Breast epithelium (tissue), 4 donors: ENCODE measurements at regions not wholly inside any gene's neighbourhood (a gene's known extent, or its start where the extent isn't known, plus 50 kb on each side); places are given as distances from the start of the nearest gene placed in this dataset.

Experiments
- DNase-seq, 2 donors: peaks; one replicate each; pipeline ENCODE4 v3.0.0-alpha.2; 2019; ENCODE audit warnings: low spot score in 2 of 2
- H3K27ac ChIP-seq, 2 donors: fragments of 200-600 bp; sonication (generic) in 1 of 2; one replicate each; pipeline ENCODE4 v1.5.1; 2016 to 2019; ENCODE audit warnings: mild to moderate bottlenecking in 1 of 2
- H3K27me3 ChIP-seq, 2 donors: fragments of 200-600 bp; sonication (generic) in 1 of 2; one replicate each; pipeline versions ENCODE4 v1.5.1 to v1.6.0; 2017 to 2019; ENCODE audit warnings: control low read depth in 1 of 2, mild to moderate bottlenecking in 1 of 2
- H3K36me3 ChIP-seq: fragments of 200-600 bp; one replicate; pipeline ENCODE4 v1.5.1; 2019
- H3K4me1 ChIP-seq, 2 donors: fragments of 200-600 bp; sonication (generic); one replicate each; pipeline ENCODE4 v1.5.1; 2016 to 2019; ENCODE audit warnings: control low read depth in 1 of 2
- H3K4me3 ChIP-seq, 3 donors: fragments of 200-600 bp; sonication (generic); 1 replicate in 2 of 3; 2 replicates in 1 of 3; pipeline ENCODE4 v1.5.1; 2016 to 2019; ENCODE audit warnings: mild to moderate bottlenecking in 3 of 3, moderate library complexity in 2 of 3
- H3K9me3 ChIP-seq, 2 donors: fragments of 200-600 bp; sonication (generic) in 1 of 2; one replicate each; pipeline ENCODE4 v1.5.1; 2016 to 2019; ENCODE audit warnings: control low read depth in 1 of 2
- POLR2A ChIP-seq: fragments of 450-650 bp; IDR thresholded peaks from one replicate; pipeline ENCODE4 v1.6.1; 2016; ENCODE audit warnings: antibody characterized with exemption, mild to moderate bottlenecking, moderate library complexity
- POLR2AphosphoS5 ChIP-seq, 3 donors: sonication (generic); formaldehyde crosslinking; IDR thresholded peaks; one replicate each; pipeline ENCODE4 v1.6.1; 2017; ENCODE audit warnings: antibody characterized with exemption in 3 of 3
- intact Hi-C: fragments of 100-400 bp; cut with DNase I; formaldehyde crosslinking; loops from one replicate; pipeline ENCODE4 v1.15.1; 2023; ENCODE audit warnings: low total_unique reads
- TF ChIP-seq, protein P1 (sequence below), 3 donors: fragments of 450-650 bp; IDR thresholded peaks; one replicate each; pipeline ENCODE4 v1.5.1; 2016 to 2017; ENCODE audit warnings: antibody characterized with exemption in 3 of 3, mild to moderate bottlenecking in 3 of 3, moderate library complexity in 3 of 3

DNA sequence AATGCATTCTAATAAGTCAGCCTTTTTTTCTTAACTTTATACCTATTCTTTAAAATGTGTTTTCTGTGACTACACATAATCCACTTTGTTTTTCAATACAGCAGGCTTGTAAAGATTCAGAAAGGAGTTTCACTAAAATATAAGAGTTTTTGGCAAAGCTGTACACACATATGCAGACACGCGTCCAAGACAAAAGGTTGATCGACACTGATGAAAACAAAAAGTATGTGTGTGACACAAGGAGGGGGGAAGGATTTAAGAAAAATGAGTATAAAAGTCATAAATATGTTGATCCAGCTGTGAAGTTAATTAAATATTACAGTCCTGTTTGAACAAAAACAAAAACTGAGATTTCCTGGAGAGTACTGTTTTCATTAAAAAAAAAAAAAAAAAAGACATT, 294.5 kb upstream of the RARB start:
- H3K4me3 ChIP-seq: no peak overlapping the region
- TF ChIP-seq, protein P1, sequence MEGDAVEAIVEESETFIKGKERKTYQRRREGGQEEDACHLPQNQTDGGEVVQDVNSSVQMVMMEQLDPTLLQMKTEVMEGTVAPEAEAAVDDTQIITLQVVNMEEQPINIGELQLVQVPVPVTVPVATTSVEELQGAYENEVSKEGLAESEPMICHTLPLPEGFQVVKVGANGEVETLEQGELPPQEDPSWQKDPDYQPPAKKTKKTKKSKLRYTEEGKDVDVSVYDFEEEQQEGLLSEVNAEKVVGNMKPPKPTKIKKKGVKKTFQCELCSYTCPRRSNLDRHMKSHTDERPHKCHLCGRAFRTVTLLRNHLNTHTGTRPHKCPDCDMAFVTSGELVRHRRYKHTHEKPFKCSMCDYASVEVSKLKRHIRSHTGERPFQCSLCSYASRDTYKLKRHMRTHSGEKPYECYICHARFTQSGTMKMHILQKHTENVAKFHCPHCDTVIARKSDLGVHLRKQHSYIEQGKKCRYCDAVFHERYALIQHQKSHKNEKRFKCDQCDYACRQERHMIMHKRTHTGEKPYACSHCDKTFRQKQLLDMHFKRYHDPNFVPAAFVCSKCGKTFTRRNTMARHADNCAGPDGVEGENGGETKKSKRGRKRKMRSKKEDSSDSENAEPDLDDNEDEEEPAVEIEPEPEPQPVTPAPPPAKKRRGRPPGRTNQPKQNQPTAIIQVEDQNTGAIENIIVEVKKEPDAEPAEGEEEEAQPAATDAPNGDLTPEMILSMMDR (IDR thresholded peaks at IDR 0.05): no peak
- TF ChIP-seq POLR2A: no peak
- TF ChIP-seq POLR2AphosphoS5 (IDR thresholded peaks at IDR 0.05): no peak
- intact Hi-C loops: no loop called here
- no peak overlapping the region for H3K27ac ChIP-seq
- peaks cover 3 to 5% of the 10 kb centered on the region in 2 donors for H3K9me3 ChIP-seq
- no peak for DNase-seq
- H3K4me1 ChIP-seq: no peaks in the 10 kb centered on the region
- H3K27me3 ChIP-seq: no peaks in the 10 kb centered on the region
- no peaks in the 10 kb centered on the region for H3K36me3 ChIP-seq

DNA sequence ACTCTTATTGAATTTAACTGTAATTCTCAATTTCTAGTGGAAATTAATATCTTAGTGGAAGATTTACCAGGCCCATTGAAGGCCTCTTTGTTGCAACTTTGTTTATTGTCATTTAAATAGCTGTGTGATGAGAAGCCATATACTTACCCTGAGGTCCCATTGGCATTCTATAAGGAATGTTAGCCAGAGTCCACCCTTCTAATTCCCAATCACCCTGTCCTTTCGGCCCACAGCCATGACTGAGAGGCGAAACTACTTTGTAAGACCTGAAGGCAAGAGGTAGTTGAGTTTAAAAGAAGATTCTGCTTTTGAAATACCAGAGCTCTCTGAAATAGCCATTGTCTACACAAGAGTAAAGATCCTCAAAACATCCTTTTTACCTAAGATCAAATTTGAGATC, 290.5 kb upstream of the RARB start:
- Histone ChIP-seq H3K9me3 (no peaks in the 10 kb centered on the region), H3K36me3 (no peaks in the 10 kb centered on the region), H3K27me3 (no peaks in the 10 kb centered on the region), H3K4me1 (no peaks in the 10 kb centered on the region), H3K27ac (no peak overlapping the region), H3K4me3 (no peak overlapping the region)
- TF ChIP-seq POLR2A (no peak), POLR2AphosphoS5 (IDR thresholded peaks at IDR 0.05) (no peak)
- TF ChIP-seq, protein P1 (IDR thresholded peaks at IDR 0.05): no peak
- DNase-seq: no peak
- intact Hi-C loops: no loop called here

DNA sequence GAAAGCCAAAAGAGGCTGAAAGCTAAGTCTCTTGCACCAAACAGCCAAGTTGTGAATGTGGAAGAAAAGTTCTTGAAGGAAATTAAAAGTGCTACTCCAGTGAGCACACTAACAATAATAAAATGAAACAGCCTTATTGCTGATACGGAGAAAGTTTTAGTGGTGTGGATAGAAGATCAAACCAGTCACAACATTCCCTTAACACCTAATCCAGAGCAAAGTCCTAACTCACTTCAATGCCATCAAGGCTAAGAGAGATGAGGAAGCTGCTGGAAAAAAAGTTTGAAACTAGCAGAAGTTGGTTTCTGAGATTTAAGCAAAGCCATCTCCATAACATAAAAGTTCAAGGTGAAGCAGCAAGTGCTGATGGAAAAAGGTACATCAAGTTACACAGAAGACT, 288.8 kb upstream of the RARB start:
- Histone ChIP-seq H3K27me3 (no peaks in the 10 kb centered on the region), H3K9me3 (no peaks in the 10 kb centered on the region), H3K27ac (no peak overlapping the region), H3K36me3 (no peaks in the 10 kb centered on the region), H3K4me3 (no peak overlapping the region), H3K4me1 (peaks cover 0 to 4% of the 10 kb centered on the region in 2 donors)
- TF ChIP-seq POLR2A: no peak
- TF ChIP-seq POLR2AphosphoS5 (IDR thresholded peaks at IDR 0.05): no peak
- TF ChIP-seq, protein P1 (IDR thresholded peaks at IDR 0.05): no peak
- intact Hi-C loops: no loop called here
- DNase-seq: no peak

DNA sequence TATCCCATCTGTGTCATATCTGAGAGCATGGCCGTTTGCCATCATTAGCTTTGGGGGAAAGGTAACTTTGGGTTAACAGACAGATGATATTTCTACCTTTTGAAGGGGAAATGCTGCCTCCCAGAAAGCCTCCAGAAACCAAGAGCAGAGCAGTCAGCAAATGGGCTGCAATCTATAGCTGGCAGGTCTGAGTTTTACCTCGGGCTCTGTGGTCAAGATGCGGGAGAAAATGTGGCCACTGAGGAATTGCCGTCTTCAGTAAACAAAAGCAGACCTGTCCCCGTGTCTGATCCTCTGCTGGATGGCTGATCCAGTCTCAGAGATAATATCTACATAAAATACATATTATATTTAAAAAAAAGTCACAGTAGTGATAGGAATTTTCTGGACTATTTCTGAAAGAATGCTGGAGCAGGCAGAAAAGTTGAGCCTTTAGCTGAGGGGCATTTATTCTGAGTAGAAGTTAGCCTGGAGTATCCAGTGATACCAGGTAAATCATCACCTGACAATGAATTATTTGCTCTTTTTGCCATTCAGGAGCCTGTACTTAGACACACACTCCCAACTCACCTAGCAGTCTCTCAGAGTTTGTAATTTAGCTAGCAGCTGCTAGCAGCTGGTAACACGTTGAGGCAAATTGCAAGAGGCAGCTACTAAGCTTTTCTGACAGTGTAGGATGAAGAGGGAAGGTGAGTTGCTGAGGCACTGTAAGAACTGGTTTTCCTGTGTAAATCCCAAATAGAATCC, 285.3 kb upstream of the RARB start:
- intact Hi-C loops: no loop called here
- TF ChIP-seq POLR2AphosphoS5 (IDR thresholded peaks at IDR 0.05) (no peak), POLR2A (no peak)
- TF ChIP-seq, protein P1 (IDR thresholded peaks at IDR 0.05): no peak
- Histone ChIP-seq H3K27me3 (no peaks in the 10 kb centered on the region), H3K36me3 (no peaks in the 10 kb centered on the region), H3K27ac (no peak overlapping the region), H3K9me3 (no peaks in the 10 kb centered on the region), H3K4me1 (peaks cover 0 to 4% of the 10 kb centered on the region in 2 donors), H3K4me3 (no peak overlapping the region)
- no peak for DNase-seq

GRCh38 chr3:25143356-25144025, 284.6 kb upstream of the RARB start:
- no peak overlapping the region for H3K27ac ChIP-seq
- no peaks in the 10 kb centered on the region for H3K27me3 ChIP-seq
- DNase-seq: no peak
- H3K9me3 ChIP-seq: no peaks in the 10 kb centered on the region
- TF ChIP-seq, protein P1 (IDR thresholded peaks at IDR 0.05): no peak
- no peak for TF ChIP-seq POLR2AphosphoS5 (IDR thresholded peaks at IDR 0.05)
- TF ChIP-seq POLR2A: no peak
- H3K4me3 ChIP-seq: no peak overlapping the region
- H3K36me3 ChIP-seq: no peaks in the 10 kb centered on the region
- intact Hi-C loops: no loop called here
- peaks cover 0 to 4% of the 10 kb centered on the region in 2 donors for H3K4me1 ChIP-seq
